CD14-positive monocyte (primary cell): ENCODE measurements at regions not wholly inside any gene's neighbourhood (a gene's known extent, or its start where the extent isn't known, plus 50 kb on each side); places are given as distances from the start of the nearest gene placed in this dataset.

Source experiments
- DNase-seq, 3 donors: peaks; one replicate each; pipeline ENCODE4 v3.0.0-alpha.2; 2011 to 2022
- H2AFZ ChIP-seq: 2 replicates; pipeline ENCODE4 v1.6.0; 2012; ENCODE audit warnings: mild to moderate bottlenecking, low read depth, low read length, inconsistent platforms; ENCODE audit not compliant: insufficient read depth, poor library complexity, severe bottlenecking
- H3K27ac ChIP-seq, 2 donors: 1 replicate in 1 of 2; 2 replicates in 1 of 2; pipeline ENCODE4 v1.5.1; 2012 to 2013; ENCODE audit warnings: low read length in 2 of 2, control low read depth in 1 of 2, inconsistent platforms in 1 of 2, low read depth in 1 of 2, mild to moderate bottlenecking in 1 of 2
- H3K27me3 ChIP-seq, 2 donors: one replicate each; pipeline versions ENCODE4 v1.6.0 to v1.6.1; 2011 to 2013; ENCODE audit warnings: low read length in 2 of 2; ENCODE audit not compliant: control insufficient read depth in 2 of 2, insufficient read depth in 2 of 2
- H3K36me3 ChIP-seq, 2 donors: replicated peaks in 1 of 2; 1 replicate in 1 of 2; 2 replicates in 1 of 2; pipeline versions ENCODE4 v1.5.1 to v1.6.1; 2012 to 2013; ENCODE audit warnings: low read length in 2 of 2, control low read depth in 1 of 2, inconsistent platforms in 1 of 2, mild to moderate bottlenecking in 1 of 2; ENCODE audit not compliant: insufficient read depth in 2 of 2, control insufficient read depth in 1 of 2
- H3K4me1 ChIP-seq, 2 donors: 1 replicate in 1 of 2; 2 replicates in 1 of 2; pipeline versions ENCODE4 v1.5.1 to v1.6.1; 2012 to 2013; ENCODE audit warnings: low read length in 2 of 2, control low read depth in 1 of 2, inconsistent platforms in 1 of 2, mild to moderate bottlenecking in 1 of 2, moderate library complexity in 1 of 2; ENCODE audit not compliant: insufficient read depth in 2 of 2, control insufficient read depth in 1 of 2
- H3K4me2 ChIP-seq: replicated peaks from 2 replicates; pipeline ENCODE3; 2012; ENCODE audit warnings: low read length, moderate library complexity, mild to moderate bottlenecking; ENCODE audit not compliant: poor library complexity, severe bottlenecking; ENCODE audit errors: extremely low read depth
- H3K4me3 ChIP-seq, 3 experiments: fragments of 200-600 bp in 1 of 3; sonication (generic) in 1 of 3; replicated peaks in 1 of 3; 1 replicate in 2 of 3; 2 replicates in 1 of 3; pipeline ENCODE4 v1.5.1; 2011 to 2013; ENCODE audit warnings: low read length in 3 of 3, mild to moderate bottlenecking in 3 of 3, control low read depth in 2 of 3, low read depth in 2 of 3, inconsistent platforms in 1 of 3, moderate library complexity in 1 of 3
- H3K79me2 ChIP-seq: 2 replicates; pipeline ENCODE4 v1.6.0; 2012; ENCODE audit warnings: mild to moderate bottlenecking, control low read depth, inconsistent platforms, low read length, moderate library complexity; ENCODE audit not compliant: insufficient read depth
- H3K9ac ChIP-seq: 2 replicates; pipeline ENCODE4 v1.6.0; 2017; ENCODE audit warnings: low read length, mild to moderate bottlenecking; ENCODE audit not compliant: insufficient read depth, poor library complexity, severe bottlenecking
- H3K9me3 ChIP-seq, 2 donors: replicated peaks in 1 of 2; 1 replicate in 1 of 2; 2 replicates in 1 of 2; pipeline versions ENCODE4 v1.5.1 to v1.6.1; 2012 to 2013; ENCODE audit warnings: low read length in 2 of 2, control low read depth in 1 of 2; ENCODE audit not compliant: control insufficient read depth in 1 of 2, insufficient read depth in 1 of 2
- H4K20me1 ChIP-seq: 2 replicates; pipeline ENCODE4 v1.6.0; 2012; ENCODE audit warnings: mild to moderate bottlenecking, low read length, control low read depth, moderate library complexity; ENCODE audit not compliant: insufficient read depth
- H3K27ac Mint-ChIP-seq, 7 donors: one replicate each; pipeline ENCODE4 v1.8.0; 2020; ENCODE audit warnings: mild to moderate bottlenecking in 7 of 7, mixed read lengths in 7 of 7, moderate library complexity in 6 of 7, inconsistent platforms in 2 of 7
- H3K27me3 Mint-ChIP-seq, 3 donors: one replicate each; pipeline ENCODE4 v1.8.0; 2021 to 2022; ENCODE audit warnings: low read depth in 3 of 3, mild to moderate bottlenecking in 3 of 3, mixed read lengths in 3 of 3, moderate library complexity in 3 of 3, inconsistent platforms in 1 of 3
- H3K36me3 Mint-ChIP-seq, 2 donors: one replicate each; pipeline ENCODE4 v1.8.0; 2020; ENCODE audit warnings: mixed read lengths in 2 of 2, inconsistent platforms in 1 of 2, mild to moderate bottlenecking in 1 of 2
- H3K4me1 Mint-ChIP-seq: one replicate; pipeline ENCODE4 v1.8.0; 2020; ENCODE audit warnings: mild to moderate bottlenecking, mixed read lengths
- H3K4me3 Mint-ChIP-seq, 2 donors: one replicate each; pipeline ENCODE4 v1.8.0; 2020; ENCODE audit warnings: mild to moderate bottlenecking in 2 of 2, mixed read lengths in 2 of 2, moderate library complexity in 1 of 2
- H3K9me3 Mint-ChIP-seq, 7 donors: one replicate each; pipeline ENCODE4 v1.8.0; 2020 to 2022; ENCODE audit warnings: mixed read lengths in 7 of 7, mild to moderate bottlenecking in 6 of 7, moderate library complexity in 6 of 7, inconsistent platforms in 2 of 7
- WGBS: methylation state at CpG from one replicate; pipeline ENCODE4 v1.1.5; 2013; ENCODE audit warnings: missing lambda C conversion rate; ENCODE audit not compliant: insufficient coverage; 5-methylcytosine and 5-hydroxymethylcytosine counted together
- intact Hi-C, 2 donors: fragments of 100-400 bp; cut with micrococcal nuclease; formaldehyde crosslinking; loops; one replicate each; pipeline versions ENCODE4 v1.15.0 to v1.15.1; 2023
- TF ChIP-seq, protein P1 (sequence below): fragments of 200-600 bp; IDR thresholded peaks from one replicate; pipeline ENCODE4 v1.8.0; 2022; ENCODE audit warnings: antibody characterized with exemption, mild to moderate bottlenecking

DNA sequence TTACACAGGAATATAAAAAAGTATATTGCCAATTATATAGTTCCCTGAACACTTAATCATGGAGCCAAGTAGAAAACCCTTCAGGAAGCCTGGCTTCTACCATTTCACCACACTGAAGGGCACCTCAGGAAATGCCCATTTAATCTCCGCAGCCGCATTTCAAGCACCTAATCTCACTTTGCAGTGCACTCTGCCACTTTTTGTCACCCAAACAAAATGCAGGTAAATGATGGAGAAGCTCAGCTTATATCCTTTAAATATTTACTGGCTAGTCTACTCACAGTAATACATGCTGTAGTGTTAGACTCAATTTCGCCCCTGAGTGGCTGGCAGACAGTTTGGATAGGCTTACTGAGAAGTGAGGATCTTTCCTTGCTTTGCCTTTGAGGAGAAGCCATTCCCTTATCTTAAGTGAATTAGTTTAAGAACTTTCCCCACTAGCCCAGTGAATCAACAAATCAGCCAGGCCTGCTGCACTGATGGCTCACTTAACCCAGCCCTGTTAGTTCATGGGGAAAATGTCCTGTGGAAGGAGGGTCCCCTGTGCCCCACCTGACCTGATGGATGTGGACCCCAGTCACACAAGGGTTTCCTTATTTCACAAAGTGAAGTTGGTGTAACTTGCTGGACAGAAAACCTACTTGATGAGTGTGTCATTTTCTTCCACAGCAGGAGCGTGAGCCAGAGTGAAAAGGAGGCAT, 209.7 kb downstream of the CAAP1 start:
- no peak for DNase-seq
- peaks cover 0 to 2% (median 0%) of the 10 kb centered on the region in 7 donors for H3K9me3 Mint-ChIP-seq
- Histone ChIP-seq H3K36me3 (no peaks in the 10 kb centered on the region), H3K9ac (no peak overlapping the region), H4K20me1 (no peaks in the 10 kb centered on the region), H3K4me3 (no peak overlapping the region), H3K4me2 (no peak overlapping the region), H3K79me2 (no peaks in the 10 kb centered on the region), H3K9me3 (no peaks in the 10 kb centered on the region), H2AFZ (no peak overlapping the region), H3K4me1 (no peaks in the 10 kb centered on the region), H3K27me3 (no peaks in the 10 kb centered on the region), H3K27ac (no peak overlapping the region)
- whole genome bisulfite sequencing, result 20% methylated on average over 1 of the region's 4 CpGs
- H3K27ac Mint-ChIP-seq, result no peak overlapping the region
- H3K36me3 Mint-ChIP-seq, result no peaks in the 10 kb centered on the region
- TF ChIP-seq, protein P1, sequence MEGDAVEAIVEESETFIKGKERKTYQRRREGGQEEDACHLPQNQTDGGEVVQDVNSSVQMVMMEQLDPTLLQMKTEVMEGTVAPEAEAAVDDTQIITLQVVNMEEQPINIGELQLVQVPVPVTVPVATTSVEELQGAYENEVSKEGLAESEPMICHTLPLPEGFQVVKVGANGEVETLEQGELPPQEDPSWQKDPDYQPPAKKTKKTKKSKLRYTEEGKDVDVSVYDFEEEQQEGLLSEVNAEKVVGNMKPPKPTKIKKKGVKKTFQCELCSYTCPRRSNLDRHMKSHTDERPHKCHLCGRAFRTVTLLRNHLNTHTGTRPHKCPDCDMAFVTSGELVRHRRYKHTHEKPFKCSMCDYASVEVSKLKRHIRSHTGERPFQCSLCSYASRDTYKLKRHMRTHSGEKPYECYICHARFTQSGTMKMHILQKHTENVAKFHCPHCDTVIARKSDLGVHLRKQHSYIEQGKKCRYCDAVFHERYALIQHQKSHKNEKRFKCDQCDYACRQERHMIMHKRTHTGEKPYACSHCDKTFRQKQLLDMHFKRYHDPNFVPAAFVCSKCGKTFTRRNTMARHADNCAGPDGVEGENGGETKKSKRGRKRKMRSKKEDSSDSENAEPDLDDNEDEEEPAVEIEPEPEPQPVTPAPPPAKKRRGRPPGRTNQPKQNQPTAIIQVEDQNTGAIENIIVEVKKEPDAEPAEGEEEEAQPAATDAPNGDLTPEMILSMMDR, result no peak
- H3K4me3 Mint-ChIP-seq, result no peak overlapping the region
- H3K4me1 Mint-ChIP-seq, result no peaks in the 10 kb centered on the region
- no peaks in the 10 kb centered on the region for H3K27me3 Mint-ChIP-seq
- intact Hi-C loops, result no loop called here

DNA sequence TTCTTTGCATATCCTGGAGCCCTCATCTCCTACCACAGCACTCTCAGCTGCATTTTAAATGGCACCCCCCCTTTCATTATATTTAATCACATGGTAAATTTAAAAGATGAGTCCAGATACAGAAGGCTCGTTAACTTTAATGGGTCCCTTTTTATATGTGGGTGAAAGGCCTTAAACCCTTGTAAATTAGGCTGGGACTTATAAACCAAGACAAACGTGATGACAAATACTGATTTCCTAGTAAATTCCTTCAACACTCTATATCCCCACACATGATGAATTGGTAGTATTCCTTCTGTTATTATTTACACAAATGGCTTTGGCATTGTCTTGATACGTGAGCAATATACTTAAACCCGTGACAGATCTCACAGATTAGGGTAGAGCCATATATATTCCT, 210.6 kb downstream of the CAAP1 start:
- H4K20me1 ChIP-seq, result no peaks in the 10 kb centered on the region
- H3K36me3 Mint-ChIP-seq, result no peaks in the 10 kb centered on the region
- intact Hi-C loops, result no loop called here
- H3K27me3 Mint-ChIP-seq, result no peaks in the 10 kb centered on the region
- no peaks in the 10 kb centered on the region for H3K79me2 ChIP-seq
- no peak overlapping the region for H3K4me2 ChIP-seq
- H3K27ac Mint-ChIP-seq, result no peak overlapping the region
- H3K27ac ChIP-seq, result no peak overlapping the region
- no peaks in the 10 kb centered on the region for H3K4me1 ChIP-seq
- H3K27me3 ChIP-seq, result no peaks in the 10 kb centered on the region
- no peak overlapping the region for H3K4me3 ChIP-seq
- TF ChIP-seq, protein P1, result no peak
- H3K4me1 Mint-ChIP-seq, result no peaks in the 10 kb centered on the region
- no peaks in the 10 kb centered on the region for H3K9me3 ChIP-seq
- H2AFZ ChIP-seq, result no peak overlapping the region
- WGBS, result no CpG with 5 or more reads among the region's 4 CpGs
- H3K9ac ChIP-seq, result no peak overlapping the region
- H3K9me3 Mint-ChIP-seq, result peaks cover 0 to 2% (median 0%) of the 10 kb centered on the region in 7 donors
- DNase-seq, result no peak
- H3K4me3 Mint-ChIP-seq, result no peak overlapping the region
- H3K36me3 ChIP-seq, result no peaks in the 10 kb centered on the region
